ENCODE measurements at regions not wholly inside any gene's neighbourhood (a gene's known extent, or its start where the extent isn't known, plus 50 kb on each side); places are given as distances from the start of the nearest gene placed in this dataset.

- WGBS, 2 donors, result 96 to 98% methylated on average over 5 of the region's 5 CpGs
- H3K4me1 ChIP-seq (ENCODE audit: control insufficient read depth in 1 of 2, insufficient read depth in 2 of 2, low read length in 2 of 2), result no peaks in the 10 kb centered on the region
- H3K9me3 ChIP-seq (ENCODE audit: control insufficient read depth, low read length), result no peaks in the 10 kb centered on the region
- intact Hi-C loops (cut with DNase I), result no loop called here
- no peaks in the 10 kb centered on the region for H3K36me3 ChIP-seq (ENCODE audit: control insufficient read depth in 1 of 2, insufficient read depth in 2 of 2, low read length in 1 of 2)
- ATAC-seq (ENCODE audit: low FRiP score), result no peak
- no peaks in the 10 kb centered on the region for H3K27me3 ChIP-seq (ENCODE audit: control insufficient read depth in 1 of 2, insufficient read depth in 2 of 2, low read length in 1 of 2)
- H3K4me3 ChIP-seq (ENCODE audit: low read length in 2 of 2), result no peak overlapping the region
- no peak overlapping the region for H3K27ac ChIP-seq (ENCODE audit: low read depth in 1 of 2, low read length in 2 of 2)
- no peak for DNase-seq
Measured at GRCh38 chr13:27004866-27005265, 166.7 kb downstream of the USP12 start.

GRCh38 chr13:27004326-27004725 is 167.3 kb downstream of the USP12 start:
- Histone ChIP-seq H3K4me3 (ENCODE audit: low read length in 2 of 2) (no peak overlapping the region), H3K27me3 (ENCODE audit: control insufficient read depth in 1 of 2, insufficient read depth in 2 of 2, low read length in 1 of 2) (no peaks in the 10 kb centered on the region), H3K9me3 (ENCODE audit: control insufficient read depth, low read length) (no peaks in the 10 kb centered on the region), H3K36me3 (ENCODE audit: control insufficient read depth in 1 of 2, insufficient read depth in 2 of 2, low read length in 1 of 2) (no peaks in the 10 kb centered on the region), H3K27ac (ENCODE audit: low read depth in 1 of 2, low read length in 2 of 2) (no peak overlapping the region), H3K4me1 (ENCODE audit: control insufficient read depth in 1 of 2, insufficient read depth in 2 of 2, low read length in 2 of 2) (no peaks in the 10 kb centered on the region)
- WGBS, 2 donors, result 86 to 89% methylated on average over 4 of the region's 4 CpGs
- no peak for ATAC-seq (ENCODE audit: low FRiP score)
- intact Hi-C loops (cut with DNase I), result no loop called here
- DNase-seq, result no peak

GRCh38 chr13:27001705-27002104 is 169.9 kb downstream of the USP12 start:
- Histone ChIP-seq H3K4me3 (ENCODE audit: low read length in 2 of 2) (no peak overlapping the region), H3K9me3 (ENCODE audit: control insufficient read depth, low read length) (no peaks in the 10 kb centered on the region), H3K27ac (ENCODE audit: low read depth in 1 of 2, low read length in 2 of 2) (no peak overlapping the region), H3K4me1 (ENCODE audit: control insufficient read depth in 1 of 2, insufficient read depth in 2 of 2, low read length in 2 of 2) (no peaks in the 10 kb centered on the region), H3K36me3 (ENCODE audit: control insufficient read depth in 1 of 2, insufficient read depth in 2 of 2, low read length in 1 of 2) (no peaks in the 10 kb centered on the region), H3K27me3 (ENCODE audit: control insufficient read depth in 1 of 2, insufficient read depth in 2 of 2, low read length in 1 of 2) (no peaks in the 10 kb centered on the region)
- ATAC-seq (ENCODE audit: low FRiP score) (no peak), DNase-seq (no peak)
- intact Hi-C loops (cut with DNase I), result no loop called here
- 87 to 89% methylated on average over 6 of the region's 6 CpGs for WGBS, 2 donors

- H3K4me3 ChIP-seq (ENCODE audit: low read length in 2 of 2), result no peak overlapping the region
- no peak overlapping the region for H3K27ac ChIP-seq (ENCODE audit: low read depth in 1 of 2, low read length in 2 of 2)
- intact Hi-C loops (cut with DNase I), result no loop called here
- no peaks in the 10 kb centered on the region for H3K4me1 ChIP-seq (ENCODE audit: control insufficient read depth in 1 of 2, insufficient read depth in 2 of 2, low read length in 2 of 2)
- no peak for DNase-seq
- no peak for ATAC-seq (ENCODE audit: low FRiP score)
- no peaks in the 10 kb centered on the region for H3K27me3 ChIP-seq (ENCODE audit: control insufficient read depth in 1 of 2, insufficient read depth in 2 of 2, low read length in 1 of 2)
- H3K36me3 ChIP-seq (ENCODE audit: control insufficient read depth in 1 of 2, insufficient read depth in 2 of 2, low read length in 1 of 2), result no peaks in the 10 kb centered on the region
- 80 to 86% methylated on average over 6 of the region's 6 CpGs for WGBS, 2 donors
- no peaks in the 10 kb centered on the region for H3K9me3 ChIP-seq (ENCODE audit: control insufficient read depth, low read length)
Measured at GRCh38 chr13:27000686-27001085, 170.9 kb downstream of the USP12 start.

- no peak overlapping the region for H3K4me3 ChIP-seq (ENCODE audit: low read length in 2 of 2)
- intact Hi-C loops (cut with DNase I), result no loop called here
- H3K36me3 ChIP-seq (ENCODE audit: control insufficient read depth in 1 of 2, insufficient read depth in 2 of 2, low read length in 1 of 2), result no peaks in the 10 kb centered on the region
- no peaks in the 10 kb centered on the region for H3K9me3 ChIP-seq (ENCODE audit: control insufficient read depth, low read length)
- H3K4me1 ChIP-seq (ENCODE audit: control insufficient read depth in 1 of 2, insufficient read depth in 2 of 2, low read length in 2 of 2), result no peaks in the 10 kb centered on the region
- DNase-seq (no peak), ATAC-seq (ENCODE audit: low FRiP score) (no peak)
- H3K27ac ChIP-seq (ENCODE audit: low read depth in 1 of 2, low read length in 2 of 2), result no peak overlapping the region
- no peaks in the 10 kb centered on the region for H3K27me3 ChIP-seq (ENCODE audit: control insufficient read depth in 1 of 2, insufficient read depth in 2 of 2, low read length in 1 of 2)
- 88 to 91% methylated on average over 7 of the region's 7 CpGs for WGBS, 2 donors
Measured at GRCh38 chr13:26999499-26999898, 172.1 kb downstream of the USP12 start.

- ATAC-seq (ENCODE audit: low FRiP score), result no peak
- Histone ChIP-seq H3K27me3 (ENCODE audit: control insufficient read depth in 1 of 2, insufficient read depth in 2 of 2, low read length in 1 of 2) (no peaks in the 10 kb centered on the region), H3K9me3 (ENCODE audit: control insufficient read depth, low read length) (no peaks in the 10 kb centered on the region), H3K36me3 (ENCODE audit: control insufficient read depth in 1 of 2, insufficient read depth in 2 of 2, low read length in 1 of 2) (no peaks in the 10 kb centered on the region), H3K4me1 (ENCODE audit: control insufficient read depth in 1 of 2, insufficient read depth in 2 of 2, low read length in 2 of 2) (no peaks in the 10 kb centered on the region), H3K4me3 (ENCODE audit: low read length in 2 of 2) (no peak overlapping the region), H3K27ac (ENCODE audit: low read depth in 1 of 2, low read length in 2 of 2) (no peak overlapping the region)
- no peak for DNase-seq
- intact Hi-C loops (cut with DNase I), result no loop called here
- 68 to 70% methylated on average over 8 of the region's 8 CpGs for WGBS, 2 donors
Measured at GRCh38 chr13:26998292-26998691, 173.3 kb downstream of the USP12 start.

GRCh38 chr13:26996965-26997752 is 174.5 kb downstream of the USP12 start:
- DNase-seq (no peak), ATAC-seq (ENCODE audit: low FRiP score) (no peak)

GRCh38 chr13:26995159-26995558 is 176.5 kb downstream of the USP12 start:
- ATAC-seq (ENCODE audit: low FRiP score), result no peak
- H3K27me3 ChIP-seq (ENCODE audit: control insufficient read depth in 1 of 2, insufficient read depth in 2 of 2, low read length in 1 of 2), result no peaks in the 10 kb centered on the region
- no peaks in the 10 kb centered on the region for H3K4me1 ChIP-seq (ENCODE audit: control insufficient read depth in 1 of 2, insufficient read depth in 2 of 2, low read length in 2 of 2)
- no peaks in the 10 kb centered on the region for H3K36me3 ChIP-seq (ENCODE audit: control insufficient read depth in 1 of 2, insufficient read depth in 2 of 2, low read length in 1 of 2)
- 91% methylated on average over 3 of the region's 3 CpGs for WGBS, 2 donors
- H3K9me3 ChIP-seq (ENCODE audit: control insufficient read depth, low read length), result no peaks in the 10 kb centered on the region
- H3K27ac ChIP-seq (ENCODE audit: low read depth in 1 of 2, low read length in 2 of 2), result no peak overlapping the region
- no peak overlapping the region for H3K4me3 ChIP-seq (ENCODE audit: low read length in 2 of 2)
- intact Hi-C loops (cut with DNase I), result no loop called here
- DNase-seq, result no peak

More at GRCh38 chr13:26996965-26997752, 174.5 kb downstream of the USP12 start:
- H3K4me3 ChIP-seq (ENCODE audit: low read length in 2 of 2), result no peak overlapping the region
- intact Hi-C loops (cut with DNase I), result no loop called here
- no peaks in the 10 kb centered on the region for H3K36me3 ChIP-seq (ENCODE audit: control insufficient read depth in 1 of 2, insufficient read depth in 2 of 2, low read length in 1 of 2)
- no peak overlapping the region for H3K27ac ChIP-seq (ENCODE audit: low read depth in 1 of 2, low read length in 2 of 2)
- H3K9me3 ChIP-seq (ENCODE audit: control insufficient read depth, low read length), result no peaks in the 10 kb centered on the region
- 70 to 76% methylated on average over 6 of the region's 6 CpGs for WGBS, 2 donors
- H3K27me3 ChIP-seq (ENCODE audit: control insufficient read depth in 1 of 2, insufficient read depth in 2 of 2, low read length in 1 of 2), result no peaks in the 10 kb centered on the region
- no peaks in the 10 kb centered on the region for H3K4me1 ChIP-seq (ENCODE audit: control insufficient read depth in 1 of 2, insufficient read depth in 2 of 2, low read length in 2 of 2)

GRCh38 chr13:26993780-26994179 is 177.8 kb downstream of the USP12 start:
- Histone ChIP-seq H3K36me3 (ENCODE audit: control insufficient read depth in 1 of 2, insufficient read depth in 2 of 2, low read length in 1 of 2) (no peaks in the 10 kb centered on the region), H3K4me3 (ENCODE audit: low read length in 2 of 2) (no peak overlapping the region), H3K27me3 (ENCODE audit: control insufficient read depth in 1 of 2, insufficient read depth in 2 of 2, low read length in 1 of 2) (no peaks in the 10 kb centered on the region), H3K27ac (ENCODE audit: low read depth in 1 of 2, low read length in 2 of 2) (no peak overlapping the region), H3K4me1 (ENCODE audit: control insufficient read depth in 1 of 2, insufficient read depth in 2 of 2, low read length in 2 of 2) (no peaks in the 10 kb centered on the region), H3K9me3 (ENCODE audit: control insufficient read depth, low read length) (no peaks in the 10 kb centered on the region)
- intact Hi-C loops (cut with DNase I), result loop anchor here (2.0 to 5.0 kb wide), 3 partner anchors 44 to 361 kb away; partner anchors contain the start of gene USP12 (in 1 of the 2)
- ATAC-seq (ENCODE audit: low FRiP score) (no peak), DNase-seq (no peak)
- 95 to 96% methylated on average over 3 of the region's 3 CpGs for WGBS, 2 donors

Data from aorta (tissue), 5 donors.